K562 (cell line): ENCODE measurements at regions not wholly inside any gene's neighbourhood (a gene's known extent, or its start where the extent isn't known, plus 50 kb on each side); places are given as distances from the start of the nearest gene placed in this dataset.

Source experiments
- ARNT ChIP-seq, 2 experiments: fragments of 450-650 bp; IDR thresholded peaks; 2 replicates each; pipeline ENCODE4 v1.6.1; 2016; ENCODE audit warnings: mild to moderate bottlenecking in 1 of 2
- CEBPB ChIP-seq: fragments of 450-650 bp; IDR thresholded peaks from 2 replicates; pipeline ENCODE4 v1.6.1; 2016; ENCODE audit warnings: missing genetic modification characterization, missing compliant biosample characterization
- CHD1 ChIP-seq: fragments of 200-600 bp; sonication (generic); IDR thresholded peaks from one replicate; pipeline ENCODE4 v1.6.1; 2012; ENCODE audit warnings: mild to moderate bottlenecking, moderate library complexity, low read length, inconsistent platforms
- ELF1 ChIP-seq: fragments of 200-800 bp; sonication (Bioruptor generic); IDR thresholded peaks from 2 replicates; pipeline ENCODE4 v1.6.1; 2016; ENCODE audit warnings: missing genetic modification characterization, missing compliant biosample characterization
- KLF10 ChIP-seq: fragments of 250-450 bp; sonication (Bioruptor Pico); IDR thresholded peaks from 2 replicates; pipeline ENCODE4 v1.6.1; 2021; ENCODE audit warnings: matching md5 sums
- MTF1 ChIP-seq: fragments of 250-450 bp; sonication (Bioruptor Pico); IDR thresholded peaks from 2 replicates; pipeline ENCODE4 v1.9.0; 2021; ENCODE audit warnings: moderate library complexity, mild to moderate bottlenecking, inconsistent platforms, borderline replicate concordance
- MYNN ChIP-seq, 2 experiments: sonication (generic); formaldehyde crosslinking in 1 of 2; IDR thresholded peaks; 2 replicates each; pipeline versions ENCODE4 v1.5.0 to v1.6.1; 2016 to 2020; ENCODE audit warnings: antibody characterized with exemption in 1 of 2, missing genetic modification reagents in 1 of 2
- POLR2B ChIP-seq: fragments of 450-650 bp; IDR thresholded peaks from 2 replicates; pipeline ENCODE4 v1.6.1; 2018; ENCODE audit warnings: low read depth; ENCODE audit not compliant: partially characterized antibody
- POLR2G ChIP-seq: fragments of 200-400 bp; formaldehyde crosslinking; IDR thresholded peaks from 2 replicates; pipeline ENCODE4 v1.6.1; 2017; ENCODE audit warnings: low read depth, mild to moderate bottlenecking, antibody characterized with exemption, low read length, moderate library complexity
- RB1 ChIP-seq: fragments of 450-650 bp; IDR thresholded peaks from 2 replicates; pipeline ENCODE4 v1.6.1; 2017; ENCODE audit warnings: low read depth, mild to moderate bottlenecking
- TEAD2 ChIP-seq: fragments of 450-650 bp; IDR thresholded peaks from 2 replicates; pipeline ENCODE4 v1.6.1; 2016; ENCODE audit warnings: missing genetic modification characterization, control low read depth, missing compliant biosample characterization
- ZBTB7A ChIP-seq: IDR thresholded peaks from 2 replicates; pipeline ENCODE4 v1.6.1; 2011; ENCODE audit warnings: low read depth, mild to moderate bottlenecking, low read length, moderate library complexity, borderline replicate concordance; ENCODE audit not compliant: control insufficient read depth
- ZNF134 ChIP-seq: fragments of 250-450 bp; sonication (Bioruptor Pico); conservative IDR thresholded peaks from 2 replicates; pipeline ENCODE4 v1.4.0; 2020
- ZNF175 ChIP-seq: fragments of 200-800 bp; sonication (Bioruptor generic); IDR thresholded peaks from 2 replicates; pipeline ENCODE4 v1.6.1; 2016; ENCODE audit warnings: low read depth, mild to moderate bottlenecking, missing genetic modification characterization, missing compliant biosample characterization
- ZNF224 ChIP-seq: sonication (generic); formaldehyde crosslinking; IDR thresholded peaks from 2 replicates; pipeline ENCODE4 v1.8.0; 2022; ENCODE audit warnings: mild to moderate bottlenecking, missing genetic modification reagents
- TF ChIP-seq, protein P1 (sequence below), 2 experiments: fragments of 450-650 bp; IDR thresholded peaks; 2 replicates each; pipeline ENCODE4 v1.6.1; 2016
- TF ChIP-seq, protein P2 (sequence below), 2 experiments: fragments of 150-350 bp in 1 of 2; IDR thresholded peaks; 2 replicates each; pipeline ENCODE4 v1.6.1; 2012 to 2016; ENCODE audit warnings: low read depth in 2 of 2, low read length in 2 of 2, mild to moderate bottlenecking in 1 of 2, moderate library complexity in 1 of 2
- TF ChIP-seq, protein P3 (sequence below): sonication (generic); formaldehyde crosslinking; IDR thresholded peaks from 2 replicates; pipeline ENCODE4 v1.8.0; 2022; ENCODE audit warnings: mild to moderate bottlenecking, low read depth, missing genetic modification reagents
- TF ChIP-seq, protein P4 (sequence below), 2 experiments: fragments of 450-650 bp in 1 of 2; sonication (generic) in 1 of 2; formaldehyde crosslinking; conservative IDR thresholded peaks; 2 replicates each; pipeline versions ENCODE4 v1.4.0 to v1.8.1; 2020 to 2022; ENCODE audit warnings: mild to moderate bottlenecking in 1 of 2, missing genetic modification reagents in 1 of 2

DNA sequence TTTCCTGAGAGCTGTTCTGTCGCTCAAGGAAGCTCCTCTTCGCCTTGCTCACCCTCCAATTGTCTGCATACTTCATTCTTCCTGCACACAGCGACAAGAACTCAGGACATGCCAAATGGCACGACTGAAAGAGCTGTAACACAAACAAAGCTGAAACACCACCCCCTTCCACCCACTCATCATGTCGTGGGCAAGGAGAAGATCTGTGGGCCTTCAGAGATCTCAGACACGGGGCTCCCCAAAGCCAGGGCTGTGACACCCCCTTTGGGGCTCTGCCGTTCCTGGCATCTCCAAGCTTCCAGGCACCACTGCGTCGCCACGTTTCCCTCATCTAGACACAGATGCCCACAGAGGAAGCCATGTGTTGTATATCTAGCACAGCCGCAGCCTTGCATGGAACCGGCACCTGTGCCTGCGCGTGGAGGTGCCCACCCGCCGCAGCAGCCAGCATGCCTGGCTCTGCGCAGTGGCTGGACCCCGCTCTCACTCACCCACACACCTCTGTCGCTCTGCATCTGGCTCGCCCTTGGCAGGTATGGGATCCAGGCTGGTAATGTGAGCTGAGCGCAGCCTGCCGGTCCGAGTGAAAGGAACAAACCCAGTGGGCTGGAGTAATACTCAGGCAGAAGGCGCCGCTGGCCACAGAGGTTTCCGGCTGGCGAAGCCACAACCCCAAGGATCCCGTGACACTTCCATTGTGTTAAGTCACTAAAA, 676.4 kb upstream of the INTU start (continued):
- TF ChIP-seq, protein P1, sequence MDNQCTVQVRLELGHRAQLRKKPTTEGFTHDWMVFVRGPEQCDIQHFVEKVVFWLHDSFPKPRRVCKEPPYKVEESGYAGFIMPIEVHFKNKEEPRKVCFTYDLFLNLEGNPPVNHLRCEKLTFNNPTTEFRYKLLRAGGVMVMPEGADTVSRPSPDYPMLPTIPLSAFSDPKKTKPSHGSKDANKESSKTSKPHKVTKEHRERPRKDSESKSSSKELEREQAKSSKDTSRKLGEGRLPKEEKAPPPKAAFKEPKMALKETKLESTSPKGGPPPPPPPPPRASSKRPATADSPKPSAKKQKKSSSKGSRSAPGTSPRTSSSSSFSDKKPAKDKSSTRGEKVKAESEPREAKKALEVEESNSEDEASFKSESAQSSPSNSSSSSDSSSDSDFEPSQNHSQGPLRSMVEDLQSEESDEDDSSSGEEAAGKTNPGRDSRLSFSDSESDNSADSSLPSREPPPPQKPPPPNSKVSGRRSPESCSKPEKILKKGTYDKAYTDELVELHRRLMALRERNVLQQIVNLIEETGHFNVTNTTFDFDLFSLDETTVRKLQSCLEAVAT (IDR thresholded peaks at IDR 0.05): peak; percentile 29 to 84; a peak in 2 of 4 replicates
- TF ChIP-seq POLR2G: peak; percentile 91
- no peak for TF ChIP-seq ARNT (IDR thresholded peaks at IDR 0.05)
- TF ChIP-seq ZBTB7A: peak; percentile 32; the same call in 1 of the 2 replicates
- no peak for TF ChIP-seq KLF10
- TF ChIP-seq MYNN (IDR thresholded peaks at IDR 0.05): no peak
- no peak for TF ChIP-seq MYNN (CRISPR knock-in tag; IDR thresholded peaks at IDR 0.05)
- no peak for TF ChIP-seq ZNF134 (CRISPR knock-in tag)
- no peak for TF ChIP-seq ZNF224
- TF ChIP-seq, protein P2, sequence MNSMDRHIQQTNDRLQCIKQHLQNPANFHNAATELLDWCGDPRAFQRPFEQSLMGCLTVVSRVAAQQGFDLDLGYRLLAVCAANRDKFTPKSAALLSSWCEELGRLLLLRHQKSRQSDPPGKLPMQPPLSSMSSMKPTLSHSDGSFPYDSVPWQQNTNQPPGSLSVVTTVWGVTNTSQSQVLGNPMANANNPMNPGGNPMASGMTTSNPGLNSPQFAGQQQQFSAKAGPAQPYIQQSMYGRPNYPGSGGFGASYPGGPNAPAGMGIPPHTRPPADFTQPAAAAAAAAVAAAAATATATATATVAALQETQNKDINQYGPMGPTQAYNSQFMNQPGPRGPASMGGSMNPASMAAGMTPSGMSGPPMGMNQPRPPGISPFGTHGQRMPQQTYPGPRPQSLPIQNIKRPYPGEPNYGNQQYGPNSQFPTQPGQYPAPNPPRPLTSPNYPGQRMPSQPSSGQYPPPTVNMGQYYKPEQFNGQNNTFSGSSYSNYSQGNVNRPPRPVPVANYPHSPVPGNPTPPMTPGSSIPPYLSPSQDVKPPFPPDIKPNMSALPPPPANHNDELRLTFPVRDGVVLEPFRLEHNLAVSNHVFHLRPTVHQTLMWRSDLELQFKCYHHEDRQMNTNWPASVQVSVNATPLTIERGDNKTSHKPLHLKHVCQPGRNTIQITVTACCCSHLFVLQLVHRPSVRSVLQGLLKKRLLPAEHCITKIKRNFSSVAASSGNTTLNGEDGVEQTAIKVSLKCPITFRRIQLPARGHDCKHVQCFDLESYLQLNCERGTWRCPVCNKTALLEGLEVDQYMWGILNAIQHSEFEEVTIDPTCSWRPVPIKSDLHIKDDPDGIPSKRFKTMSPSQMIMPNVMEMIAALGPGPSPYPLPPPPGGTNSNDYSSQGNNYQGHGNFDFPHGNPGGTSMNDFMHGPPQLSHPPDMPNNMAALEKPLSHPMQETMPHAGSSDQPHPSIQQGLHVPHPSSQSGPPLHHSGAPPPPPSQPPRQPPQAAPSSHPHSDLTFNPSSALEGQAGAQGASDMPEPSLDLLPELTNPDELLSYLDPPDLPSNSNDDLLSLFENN (IDR thresholded peaks at IDR 0.05; ENCODE audit: low read depth in 2 of 2, low read length in 2 of 2): peak in 1 of 2 experiments; percentile 22; a peak in 1 of 4 replicates
- TF ChIP-seq, protein P3, sequence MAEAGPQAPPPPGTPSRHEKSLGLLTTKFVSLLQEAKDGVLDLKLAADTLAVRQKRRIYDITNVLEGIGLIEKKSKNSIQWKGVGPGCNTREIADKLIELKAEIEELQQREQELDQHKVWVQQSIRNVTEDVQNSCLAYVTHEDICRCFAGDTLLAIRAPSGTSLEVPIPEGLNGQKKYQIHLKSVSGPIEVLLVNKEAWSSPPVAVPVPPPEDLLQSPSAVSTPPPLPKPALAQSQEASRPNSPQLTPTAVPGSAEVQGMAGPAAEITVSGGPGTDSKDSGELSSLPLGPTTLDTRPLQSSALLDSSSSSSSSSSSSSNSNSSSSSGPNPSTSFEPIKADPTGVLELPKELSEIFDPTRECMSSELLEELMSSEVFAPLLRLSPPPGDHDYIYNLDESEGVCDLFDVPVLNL (CRISPR knock-in tag): no peak
- no peak for TF ChIP-seq ZNF175
- TF ChIP-seq ELF1 (tag): peak; percentile 74; the same call in 1 of the 2 replicates
- TF ChIP-seq MTF1 (CRISPR knock-in tag): no peak
- peak; percentile 58 for TF ChIP-seq POLR2B
- TF ChIP-seq CHD1: peak; percentile 83
- no peak for TF ChIP-seq CEBPB (tag)
- peak; percentile 39; the same call in 1 of the 2 replicates for TF ChIP-seq RB1
- TF ChIP-seq, protein P4, sequence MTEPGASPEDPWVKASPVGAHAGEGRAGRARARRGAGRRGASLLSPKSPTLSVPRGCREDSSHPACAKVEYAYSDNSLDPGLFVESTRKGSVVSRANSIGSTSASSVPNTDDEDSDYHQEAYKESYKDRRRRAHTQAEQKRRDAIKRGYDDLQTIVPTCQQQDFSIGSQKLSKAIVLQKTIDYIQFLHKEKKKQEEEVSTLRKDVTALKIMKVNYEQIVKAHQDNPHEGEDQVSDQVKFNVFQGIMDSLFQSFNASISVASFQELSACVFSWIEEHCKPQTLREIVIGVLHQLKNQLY (CRISPR knock-in tag; conservative IDR thresholded peaks at IDR 0.05): no peak
- no peak for TF ChIP-seq TEAD2 (tag)
